ENCODE measurements at regions not wholly inside any gene's neighbourhood (a gene's known extent, or its start where the extent isn't known, plus 50 kb on each side); places are given as distances from the start of the nearest gene placed in this dataset.
A peak's percentile ranks its signal among the peaks of the same experiment; 100 is the strongest.

DNA sequence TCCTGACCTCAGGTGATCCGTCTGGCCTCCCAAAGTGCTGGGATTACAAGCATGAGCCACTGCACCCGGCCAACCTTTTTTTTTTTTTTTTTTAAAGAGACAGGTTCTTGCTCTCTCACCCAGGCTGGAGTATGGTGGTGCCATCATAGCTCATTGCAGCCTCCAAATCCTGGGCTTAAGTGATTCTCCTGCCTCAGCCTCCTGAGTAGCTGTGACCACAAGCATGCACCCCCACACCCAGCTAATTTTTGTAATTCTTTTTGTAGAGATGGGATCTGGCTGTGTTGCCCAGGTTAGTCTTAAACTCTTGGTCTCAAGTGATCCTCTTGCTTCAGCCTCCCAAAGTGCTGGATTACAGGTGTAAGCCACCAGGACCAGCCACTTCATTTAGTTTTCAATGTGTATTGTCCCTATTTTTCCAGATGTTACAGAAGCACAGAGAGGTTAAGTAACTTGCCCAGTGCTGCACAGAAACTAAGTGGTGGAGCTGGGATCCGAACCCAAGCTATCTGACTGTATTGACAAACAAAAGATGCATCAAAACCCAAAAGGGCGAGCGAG, 55.6 kb upstream of the GRK3 start:
- H3K27ac ChIP-seq (ENCODE audit: low read depth, low read length): no peak overlapping the region
- no peak overlapping the region for H2BK120ac ChIP-seq (replicated peaks; ENCODE audit: low read depth, low read length)
- no peak overlapping the region for H2AFZ ChIP-seq (ENCODE audit: low read length)
- 91% methylated on average over 5 of the region's 5 CpGs; no CpG with 5 or more reads in 1 of the 2 experiments for WGBS, 2 experiments (ENCODE audit: extremely low coverage in 1 of 2, insufficient coverage in 1 of 2, insufficient read length in 1 of 2, insufficient replicate concordance in 2 of 2, low coverage in 1 of 2, low lambda C conversion rate in 2 of 2, missing lambda C conversion rate in 1 of 2)
- peaks cover 7% of the 10 kb centered on the region; the same call in 1 of the 2 replicates for H3K23me2 ChIP-seq (ENCODE audit: low read depth, low read length)
- no peak overlapping the region for H2BK12ac ChIP-seq (ENCODE audit: low read depth, low read length)
- H2BK15ac ChIP-seq (ENCODE audit: low read length): no peak overlapping the region
- FAIRE-seq: no peak
- POLR2A ChIA-PET (ENCODE audit: partially characterized antibody): interaction anchor here (0.7 to 1.5 kb wide), 4 partner anchors 8 to 16 kb away, joined by 3 to 6 read pairs (median 3); no protein-coding TSS in a partner anchor
- H2BK5ac ChIP-seq (ENCODE audit: low read depth, low read length): no peak overlapping the region
- H4K8ac ChIP-seq (ENCODE audit: extremely low read depth, insufficient read depth, low read length): no peak overlapping the region
- TF ChIP-seq HDAC2 (IDR thresholded peaks at IDR 0.05; ENCODE audit: borderline replicate concordance in 1 of 2, low read depth in 2 of 2, low read length in 2 of 2) (0 out of 4 replicates have a peak, but pooled peaks of 1 of the 2 experiments have one; percentile 58), KDM1A (IDR thresholded peaks at IDR 0.05; ENCODE audit: borderline replicate concordance, low read length) (peak; percentile 91), NANOG (IDR thresholded peaks at IDR 0.05; ENCODE audit: insufficient read depth, low read depth, low read length, poor library complexity, severe bottlenecking) (no peak)
- no peak overlapping the region for H3K4ac ChIP-seq (replicated peaks; ENCODE audit: insufficient read length, low read depth, low read length)
- no peak for DNase-seq (ENCODE audit: low read depth in 1 of 2, low spot score in 2 of 2)
- no peak overlapping the region for H4K91ac ChIP-seq (replicated peaks; ENCODE audit: insufficient read length, low read length)
- no peak overlapping the region for H4K5ac ChIP-seq (ENCODE audit: insufficient read length, low read depth, low read length)
- H3K79me2 ChIP-seq (ENCODE audit: control insufficient read depth in 1 of 2, insufficient read depth in 2 of 2, low read length in 2 of 2): no peaks in the 10 kb centered on the region
- H3K27me3 ChIP-seq (replicated peaks in 1 of 4; ENCODE audit: control insufficient read depth in 3 of 4, extremely low read depth in 1 of 4, insufficient read depth in 3 of 4, low read length in 3 of 4): no peaks in the 10 kb centered on the region
- H3K4me3 ChIP-seq (ENCODE audit: extremely low read depth in 1 of 4, insufficient read depth in 2 of 4, low read depth in 3 of 4, low read length in 4 of 4): no peak overlapping the region
- H3K4me2 ChIP-seq (ENCODE audit: insufficient read depth in 1 of 2, low read depth in 2 of 2, low read length in 2 of 2): no peak overlapping the region
- no peaks in the 10 kb centered on the region for H4K20me1 ChIP-seq (replicated peaks in 1 of 2; ENCODE audit: control insufficient read depth in 1 of 2, insufficient read depth in 2 of 2, low read length in 2 of 2)
- H3K23ac ChIP-seq (ENCODE audit: insufficient read length): no peak overlapping the region
- no peak overlapping the region for H2AK5ac ChIP-seq (ENCODE audit: low read depth, low read length)
- H3K18ac ChIP-seq (ENCODE audit: extremely low read depth, low read length): no peak overlapping the region
- H3K9ac ChIP-seq (replicated peaks in 1 of 4; ENCODE audit: extremely low read depth in 1 of 4, low read depth in 3 of 4, low read length in 3 of 4): no peak overlapping the region
- peaks cover 0 to 4% (median 0%) of the 10 kb centered on the region in 4 experiments; a peak in 3 of 8 replicates for H3K36me3 ChIP-seq (ENCODE audit: control insufficient read depth in 2 of 4, insufficient read depth in 4 of 4, low read length in 3 of 4)
- H3K4me1 ChIP-seq (replicated peaks in 1 of 4; ENCODE audit: control insufficient read depth in 3 of 4, insufficient read depth in 4 of 4, low read length in 3 of 4): peaks cover 0 to 6% (median 4%) of the 10 kb centered on the region in 4 experiments; a peak in 2 of 7 replicates
- no peaks in the 10 kb centered on the region for H3K79me1 ChIP-seq (ENCODE audit: low read depth, low read length)
- CTCF ChIA-PET (ENCODE audit: partially characterized antibody): interaction anchor here (1.1 to 1.5 kb wide), 3 partner anchors 26 to 264 kb away, joined by 3 to 4 read pairs (median 3); no protein-coding TSS in a partner anchor
- no peaks in the 10 kb centered on the region for H3K9me3 ChIP-seq (ENCODE audit: insufficient read depth in 2 of 2, low read depth in 1 of 2, low read length in 1 of 2)
- no peak overlapping the region for H3K14ac ChIP-seq (ENCODE audit: insufficient read length)
- no peak overlapping the region for H2BK20ac ChIP-seq (ENCODE audit: low read length)
- no peak overlapping the region for H3K56ac ChIP-seq (replicated peaks; ENCODE audit: insufficient read length, low read depth, low read length)

Data from H1 (cell line).